ENCODE measurements at regions not wholly inside any gene's neighbourhood (a gene's known extent, or its start where the extent isn't known, plus 50 kb on each side); places are given as distances from the start of the nearest gene placed in this dataset.

DNA sequence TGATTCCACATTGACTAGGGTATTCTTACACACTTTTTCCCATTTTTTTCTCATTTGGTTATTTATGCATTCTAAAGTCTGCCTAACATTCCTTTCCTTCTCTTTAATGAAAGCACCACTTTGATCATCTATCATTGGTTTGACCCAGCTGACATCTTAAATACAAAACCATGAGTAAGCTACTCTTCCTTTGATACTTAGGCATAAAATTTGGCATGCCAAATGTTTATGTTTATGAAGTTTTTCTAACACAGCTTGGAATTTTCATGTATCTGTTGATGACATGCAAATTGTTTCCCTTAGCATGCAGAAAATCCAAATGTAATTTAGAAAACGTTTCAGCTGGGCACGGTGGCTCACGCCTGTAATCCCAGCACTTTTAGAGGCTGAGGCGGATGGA is 534.9 kb downstream of the QKI start:
- Histone ChIP-seq H3K36me3 (ENCODE audit: control insufficient read depth, insufficient read depth, low read length) (no peaks in the 10 kb centered on the region), H3K4me3 (replicated peaks; ENCODE audit: low read depth, low read length) (no peak overlapping the region), H3K27me3 (replicated peaks; ENCODE audit: control insufficient read depth, insufficient read depth, low read length) (no peaks in the 10 kb centered on the region)
- DNase-seq (ENCODE audit: extremely low read depth, insufficient read length), result no peak
- TF ChIP-seq CTCF (IDR thresholded peaks at IDR 0.05; ENCODE audit: insufficient read depth, low read length, poor library complexity, severe bottlenecking), result no peak

- no peaks in the 10 kb centered on the region for H3K27me3 ChIP-seq (replicated peaks; ENCODE audit: control insufficient read depth, insufficient read depth, low read length)
- TF ChIP-seq CTCF (IDR thresholded peaks at IDR 0.05; ENCODE audit: insufficient read depth, low read length, poor library complexity, severe bottlenecking), result no peak
- no peaks in the 10 kb centered on the region for H3K36me3 ChIP-seq (ENCODE audit: control insufficient read depth, insufficient read depth, low read length)
- no peak for DNase-seq (ENCODE audit: extremely low read depth, insufficient read length)
- H3K4me3 ChIP-seq (replicated peaks; ENCODE audit: low read depth, low read length), result no peak overlapping the region
Observed at GRCh38 chr6:163948250-163948649, 533.7 kb downstream of the QKI start.

GRCh38 chr6:163947276-163947675 is 532.8 kb downstream of the QKI start:
- no peak for TF ChIP-seq CTCF (IDR thresholded peaks at IDR 0.05; ENCODE audit: insufficient read depth, low read length, poor library complexity, severe bottlenecking)
- Histone ChIP-seq H3K27me3 (replicated peaks; ENCODE audit: control insufficient read depth, insufficient read depth, low read length) (no peaks in the 10 kb centered on the region), H3K4me3 (replicated peaks; ENCODE audit: low read depth, low read length) (no peak overlapping the region), H3K36me3 (ENCODE audit: control insufficient read depth, insufficient read depth, low read length) (no peaks in the 10 kb centered on the region)
- no peak for DNase-seq (ENCODE audit: extremely low read depth, insufficient read length)

DNA sequence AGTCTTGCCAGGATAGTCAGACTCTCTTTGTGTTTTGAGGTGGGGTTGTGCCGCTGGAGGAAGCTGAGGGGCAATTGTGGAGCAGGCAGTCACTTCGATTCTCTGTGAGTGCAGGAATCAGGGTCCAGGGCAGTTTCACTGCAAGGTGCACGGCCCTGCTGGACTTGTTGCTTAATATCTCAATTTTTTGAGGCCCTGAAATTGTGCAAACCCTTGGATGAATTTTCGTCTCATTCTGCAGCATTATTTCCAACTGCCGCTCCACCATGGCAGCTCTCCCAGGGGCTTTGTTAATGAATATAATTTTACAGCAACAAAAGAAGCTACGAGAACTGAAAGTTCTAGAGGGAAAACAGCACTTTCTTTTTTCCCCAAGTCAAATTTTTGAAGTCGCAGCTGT is 531.9 kb downstream of the QKI start:
- Histone ChIP-seq H3K4me3 (replicated peaks; ENCODE audit: low read depth, low read length) (no peak overlapping the region; the same call in 1 of the 2 replicates), H3K27me3 (replicated peaks; ENCODE audit: control insufficient read depth, insufficient read depth, low read length) (no peaks in the 10 kb centered on the region), H3K36me3 (ENCODE audit: control insufficient read depth, insufficient read depth, low read length) (no peaks in the 10 kb centered on the region)
- TF ChIP-seq CTCF (IDR thresholded peaks at IDR 0.05; ENCODE audit: insufficient read depth, low read length, poor library complexity, severe bottlenecking), result no peak
- DNase-seq (ENCODE audit: extremely low read depth, insufficient read length), result no peak

DNA sequence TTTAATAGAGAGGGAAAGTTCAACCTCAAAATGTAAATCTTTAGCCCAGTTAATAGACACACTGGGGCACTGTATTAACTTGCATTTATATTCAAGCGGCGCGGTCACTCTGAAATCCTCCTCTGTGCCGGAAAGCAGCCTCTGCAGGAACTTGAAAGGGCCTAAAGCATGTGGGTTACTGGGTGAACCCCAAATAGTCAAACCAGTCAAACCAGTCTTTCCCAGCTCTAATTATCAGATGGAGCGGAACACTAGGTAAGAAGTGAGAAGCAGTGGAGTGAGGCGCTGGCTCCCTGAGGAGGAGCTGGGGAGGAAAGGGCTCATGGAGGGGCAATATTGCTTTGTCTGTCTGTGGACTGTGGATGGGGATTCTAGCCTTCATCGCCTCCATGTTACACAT is 531.3 kb downstream of the QKI start:
- Histone ChIP-seq H3K27me3 (replicated peaks; ENCODE audit: control insufficient read depth, insufficient read depth, low read length) (no peaks in the 10 kb centered on the region), H3K36me3 (ENCODE audit: control insufficient read depth, insufficient read depth, low read length) (no peaks in the 10 kb centered on the region), H3K4me3 (replicated peaks; ENCODE audit: low read depth, low read length) (no peak overlapping the region)
- DNase-seq (ENCODE audit: extremely low read depth, insufficient read length), result no peak
- TF ChIP-seq CTCF (IDR thresholded peaks at IDR 0.05; ENCODE audit: insufficient read depth, low read length, poor library complexity, severe bottlenecking), result no peak

DNA sequence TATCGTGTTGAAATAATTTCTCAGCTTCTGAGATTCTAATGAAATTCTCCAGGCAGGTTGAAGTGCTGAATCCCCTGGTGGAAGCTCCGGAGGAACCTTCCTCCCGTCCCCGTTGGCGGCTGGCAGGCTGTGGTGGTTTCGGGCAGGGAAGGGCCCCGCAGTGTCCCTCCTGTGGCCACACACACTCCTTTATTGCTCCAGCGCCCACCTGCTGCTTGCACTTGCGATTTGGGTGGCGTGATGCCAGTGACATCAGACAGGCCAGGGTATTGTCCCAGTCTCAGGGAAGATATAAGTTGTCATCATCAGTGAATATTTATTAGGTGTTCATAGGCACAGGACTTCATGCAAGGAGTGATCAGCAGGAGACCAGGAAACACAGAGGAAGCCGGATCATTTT is 530.4 kb downstream of the QKI start:
- Histone ChIP-seq H3K4me3 (replicated peaks; ENCODE audit: low read depth, low read length) (no peak overlapping the region), H3K36me3 (ENCODE audit: control insufficient read depth, insufficient read depth, low read length) (no peaks in the 10 kb centered on the region), H3K27me3 (replicated peaks; ENCODE audit: control insufficient read depth, insufficient read depth, low read length) (no peaks in the 10 kb centered on the region)
- TF ChIP-seq CTCF (IDR thresholded peaks at IDR 0.05; ENCODE audit: insufficient read depth, low read length, poor library complexity, severe bottlenecking), result no peak
- DNase-seq (ENCODE audit: extremely low read depth, insufficient read length), result no peak

All from GM06990 (cell line).